Breast epithelium (tissue), 4 donors: ENCODE measurements at regions not wholly inside any gene's neighbourhood (a gene's known extent, or its start where the extent isn't known, plus 50 kb on each side); places are given as distances from the start of the nearest gene placed in this dataset.

Source experiments
- DNase-seq, 2 donors: peaks; one replicate each; pipeline ENCODE4 v3.0.0-alpha.2; 2019; ENCODE audit warnings: low spot score in 2 of 2
- H3K27ac ChIP-seq, 2 donors: fragments of 200-600 bp; sonication (generic) in 1 of 2; one replicate each; pipeline ENCODE4 v1.5.1; 2016 to 2019; ENCODE audit warnings: mild to moderate bottlenecking in 1 of 2
- H3K27me3 ChIP-seq, 2 donors: fragments of 200-600 bp; sonication (generic) in 1 of 2; one replicate each; pipeline versions ENCODE4 v1.5.1 to v1.6.0; 2017 to 2019; ENCODE audit warnings: control low read depth in 1 of 2, mild to moderate bottlenecking in 1 of 2
- H3K36me3 ChIP-seq: fragments of 200-600 bp; one replicate; pipeline ENCODE4 v1.5.1; 2019
- H3K4me1 ChIP-seq, 2 donors: fragments of 200-600 bp; sonication (generic); one replicate each; pipeline ENCODE4 v1.5.1; 2016 to 2019; ENCODE audit warnings: control low read depth in 1 of 2
- H3K4me3 ChIP-seq, 3 donors: fragments of 200-600 bp; sonication (generic); 1 replicate in 2 of 3; 2 replicates in 1 of 3; pipeline ENCODE4 v1.5.1; 2016 to 2019; ENCODE audit warnings: mild to moderate bottlenecking in 3 of 3, moderate library complexity in 2 of 3
- H3K9me3 ChIP-seq, 2 donors: fragments of 200-600 bp; sonication (generic) in 1 of 2; one replicate each; pipeline ENCODE4 v1.5.1; 2016 to 2019; ENCODE audit warnings: control low read depth in 1 of 2
- CTCF ChIP-seq, 3 donors: fragments of 450-650 bp; IDR thresholded peaks; one replicate each; pipeline ENCODE4 v1.5.1; 2016 to 2017; ENCODE audit warnings: antibody characterized with exemption in 3 of 3, mild to moderate bottlenecking in 3 of 3, moderate library complexity in 3 of 3
- POLR2A ChIP-seq: fragments of 450-650 bp; IDR thresholded peaks from one replicate; pipeline ENCODE4 v1.6.1; 2016; ENCODE audit warnings: antibody characterized with exemption, mild to moderate bottlenecking, moderate library complexity
- POLR2AphosphoS5 ChIP-seq, 3 donors: sonication (generic); formaldehyde crosslinking; IDR thresholded peaks; one replicate each; pipeline ENCODE4 v1.6.1; 2017; ENCODE audit warnings: antibody characterized with exemption in 3 of 3
- intact Hi-C: fragments of 100-400 bp; cut with DNase I; formaldehyde crosslinking; loops from one replicate; pipeline ENCODE4 v1.15.1; 2023; ENCODE audit warnings: low total_unique reads

- Histone ChIP-seq H3K4me3 (no peak overlapping the region), H3K36me3 (no peaks in the 10 kb centered on the region), H3K27me3 (no peaks in the 10 kb centered on the region), H3K4me1 (no peaks in the 10 kb centered on the region), H3K27ac (no peak overlapping the region), H3K9me3 (no peaks in the 10 kb centered on the region)
- no peak for TF ChIP-seq CTCF (IDR thresholded peaks at IDR 0.05)
- no peak for TF ChIP-seq POLR2AphosphoS5 (IDR thresholded peaks at IDR 0.05)
- TF ChIP-seq POLR2A: no peak
- intact Hi-C loops: no loop called here
- DNase-seq: no peak
Measured at GRCh38 chr7:67652937-67653336, 656.3 kb downstream of the TYW1 start.

GRCh38 chr7:67653856-67654454 lies 657.3 kb downstream of the TYW1 start:
- DNase-seq: no peak
- intact Hi-C loops: no loop called here
- H3K27ac ChIP-seq: no peak overlapping the region
- TF ChIP-seq POLR2A (no peak), CTCF (IDR thresholded peaks at IDR 0.05) (no peak), POLR2AphosphoS5 (IDR thresholded peaks at IDR 0.05) (no peak)
- no peaks in the 10 kb centered on the region for H3K4me1 ChIP-seq
- H3K27me3 ChIP-seq: no peaks in the 10 kb centered on the region
- H3K4me3 ChIP-seq: no peak overlapping the region
- H3K36me3 ChIP-seq: no peaks in the 10 kb centered on the region
- H3K9me3 ChIP-seq: no peaks in the 10 kb centered on the region

GRCh38 chr7:67654642-67655041 lies 658.0 kb downstream of the TYW1 start:
- no peak for DNase-seq

GRCh38 chr7:67655168-67655567 lies 658.5 kb downstream of the TYW1 start:
- Histone ChIP-seq H3K27me3 (no peaks in the 10 kb centered on the region), H3K4me1 (no peaks in the 10 kb centered on the region), H3K36me3 (no peaks in the 10 kb centered on the region), H3K27ac (no peak overlapping the region), H3K9me3 (no peaks in the 10 kb centered on the region), H3K4me3 (no peak overlapping the region)
- TF ChIP-seq POLR2AphosphoS5 (IDR thresholded peaks at IDR 0.05) (no peak), POLR2A (no peak), CTCF (IDR thresholded peaks at IDR 0.05) (no peak)
- intact Hi-C loops: no loop called here
- no peak for DNase-seq

More at GRCh38 chr7:67654642-67655041, 658.0 kb downstream of the TYW1 start:
- no peak overlapping the region for H3K4me3 ChIP-seq
- no peaks in the 10 kb centered on the region for H3K4me1 ChIP-seq
- no peak overlapping the region for H3K27ac ChIP-seq
- H3K9me3 ChIP-seq: no peaks in the 10 kb centered on the region
- no peaks in the 10 kb centered on the region for H3K27me3 ChIP-seq
- intact Hi-C loops: no loop called here
- TF ChIP-seq POLR2A (no peak), CTCF (IDR thresholded peaks at IDR 0.05) (no peak), POLR2AphosphoS5 (IDR thresholded peaks at IDR 0.05) (no peak)
- H3K36me3 ChIP-seq: no peaks in the 10 kb centered on the region

GRCh38 chr7:67659091-67659490 lies 662.5 kb downstream of the TYW1 start:
- Histone ChIP-seq H3K27me3 (peaks cover 0 to 3% of the 10 kb centered on the region in 2 donors), H3K27ac (no peak overlapping the region), H3K4me1 (no peaks in the 10 kb centered on the region), H3K4me3 (no peak overlapping the region), H3K36me3 (no peaks in the 10 kb centered on the region), H3K9me3 (no peaks in the 10 kb centered on the region)
- no peak for TF ChIP-seq POLR2AphosphoS5 (IDR thresholded peaks at IDR 0.05)
- no peak for TF ChIP-seq CTCF (IDR thresholded peaks at IDR 0.05)
- no peak for TF ChIP-seq POLR2A
- no peak for DNase-seq
- intact Hi-C loops: no loop called here
